AG08396 (cell line): ENCODE measurements at regions not wholly inside any gene's neighbourhood (a gene's known extent, or its start where the extent isn't known, plus 50 kb on each side); places are given as distances from the start of the nearest gene placed in this dataset.
"Not testable (repeated sequence)": the region's sequence is repeated elsewhere in the genome, so short reads cannot be mapped to it uniquely, and the experiment has no call there.

Experiments used
- DNase-seq: peaks from one replicate; pipeline ENCODE4 v3.0.0; 2012; ENCODE audit warnings: low spot score, mixed read lengths

- no peak for DNase-seq
Observed at GRCh38 chr5:43926923-43927322, 323.9 kb downstream of the NNT start.

GRCh38 chr5:43920422-43920821, 317.4 kb downstream of the NNT start:
- DNase-seq = no peak

- no peak for DNase-seq
Observed at GRCh38 chr5:43917925-43918324, 314.9 kb downstream of the NNT start.

DNA sequence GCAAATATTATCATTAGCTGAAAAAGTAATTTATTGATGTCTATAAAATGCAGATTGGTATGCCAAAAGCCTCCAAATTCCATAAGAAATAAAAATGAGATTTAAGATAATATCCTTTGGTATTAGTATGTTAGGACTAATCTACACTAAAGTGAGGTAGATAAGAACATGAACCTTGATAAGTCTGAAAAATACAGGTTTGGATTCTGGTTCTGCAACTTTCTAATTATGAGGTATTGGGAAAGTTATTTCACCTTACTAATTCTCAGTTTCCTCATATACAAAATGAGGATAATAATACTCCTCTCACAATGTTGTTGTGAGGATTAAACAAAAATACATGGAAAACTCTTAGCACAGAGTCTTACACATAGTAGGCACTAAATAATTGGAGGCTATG, 300.1 kb downstream of the NNT start:
- DNase-seq = no peak

DNA sequence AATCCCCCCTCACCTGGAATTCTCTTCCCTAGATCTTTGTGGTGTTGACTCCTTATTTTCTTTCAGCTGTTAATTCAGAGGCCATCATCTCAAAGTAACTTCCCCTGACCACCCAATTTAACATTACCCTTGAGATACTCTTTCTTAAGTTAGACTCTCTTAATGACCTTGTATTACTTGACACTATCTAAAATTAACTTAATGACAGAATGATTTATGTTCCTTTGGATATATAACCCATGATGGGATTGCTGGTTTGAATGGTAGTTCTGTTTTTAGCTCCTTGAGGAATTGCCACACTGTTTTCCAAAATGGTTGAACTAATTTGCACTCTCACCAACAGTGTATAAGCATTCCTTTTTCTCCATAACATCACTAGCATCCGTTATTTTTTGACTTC, 298.0 kb downstream of the NNT start:
- DNase-seq = no peak

DNA sequence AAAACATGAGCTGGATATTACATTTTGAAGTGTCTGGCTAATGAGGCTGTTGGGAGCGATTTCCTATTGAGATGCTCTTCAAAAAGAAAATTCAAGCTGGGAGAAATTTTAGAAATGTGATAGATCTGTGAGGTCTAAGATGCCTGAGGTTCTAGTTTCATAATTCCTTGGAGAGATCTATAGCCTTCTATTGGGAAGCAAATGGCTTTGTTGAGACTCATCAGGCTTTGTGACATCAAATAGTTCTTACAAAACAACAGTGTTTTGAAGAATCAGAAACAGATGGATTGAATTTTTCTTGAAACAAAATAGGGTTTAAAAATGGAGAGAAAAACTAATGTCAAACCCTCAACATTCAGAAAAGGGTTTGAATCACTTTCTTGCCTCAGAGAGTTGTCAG, 292.9 kb downstream of the NNT start:
- no peak for DNase-seq

DNA sequence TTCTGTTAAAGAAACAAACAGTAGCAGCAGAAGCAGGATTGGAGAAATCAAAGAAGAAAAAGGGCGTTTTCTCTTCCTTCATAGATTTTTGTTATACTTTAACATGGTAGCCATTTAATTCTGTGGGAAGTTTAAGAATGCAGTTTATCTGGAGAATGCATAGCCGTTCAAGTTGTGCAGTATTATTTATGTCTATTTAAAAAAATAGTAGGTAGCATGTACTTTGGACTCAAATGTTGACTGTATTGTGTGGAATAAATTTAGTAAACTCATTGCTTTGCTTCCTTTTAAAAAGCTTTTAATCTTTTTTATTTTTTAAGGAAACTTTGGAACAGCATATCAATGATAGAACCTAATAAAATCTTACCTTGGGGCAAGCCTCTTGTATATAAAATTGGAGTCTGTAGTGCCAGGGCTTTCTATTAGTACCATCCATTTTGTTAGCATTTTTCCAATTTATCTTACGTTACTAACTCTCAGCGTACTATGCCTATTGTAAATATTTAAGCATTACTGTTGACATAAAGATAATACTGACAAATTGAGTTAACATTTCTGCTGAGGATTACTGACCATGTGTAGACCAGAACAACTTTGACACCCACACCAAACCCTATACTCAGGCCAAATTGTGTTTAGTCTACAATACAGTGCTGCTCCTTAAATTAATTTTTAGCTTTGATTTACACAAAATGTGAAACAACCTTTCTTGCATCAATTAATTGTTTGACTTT, 291.1 kb downstream of the NNT start:
- DNase-seq = no peak

DNA sequence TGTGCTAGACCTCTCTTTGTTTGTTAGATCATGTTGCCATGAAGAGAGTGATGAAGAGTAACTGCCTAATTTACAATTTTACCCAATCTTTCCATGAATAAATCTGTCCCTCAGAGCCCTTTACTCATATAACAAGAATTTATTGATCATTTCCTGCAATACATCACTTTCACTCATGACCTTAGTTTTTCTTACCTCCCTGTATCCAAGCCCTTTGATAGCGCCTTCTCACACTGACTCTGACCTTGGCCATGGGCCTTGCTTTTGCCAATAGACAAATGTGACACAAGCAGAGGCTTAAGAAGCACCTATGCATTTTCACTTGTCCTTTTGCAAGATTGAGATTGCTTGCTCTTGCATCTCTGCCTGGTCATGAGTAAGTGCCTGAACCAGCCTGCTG, 288.1 kb downstream of the NNT start:
- no peak for DNase-seq

DNA sequence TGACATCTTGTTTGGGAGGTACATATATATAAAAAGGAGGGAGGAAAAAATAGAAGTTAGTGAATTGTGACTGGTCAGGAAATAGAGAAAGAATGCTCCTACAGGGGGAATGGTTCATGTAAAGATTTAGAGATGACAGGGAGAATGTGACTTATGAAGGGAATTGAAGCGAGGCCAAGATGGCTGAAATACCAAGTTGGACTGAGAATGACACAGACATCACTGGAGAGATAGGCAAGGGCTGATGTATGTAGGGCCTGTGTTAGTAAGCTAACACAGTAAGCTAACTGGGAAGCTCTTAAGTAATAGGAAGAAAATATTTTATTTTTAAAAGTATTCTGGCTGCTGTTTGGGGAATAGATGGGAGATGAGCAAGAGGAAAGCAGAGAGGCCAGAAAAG, 286.3 kb downstream of the NNT start:
- no peak for DNase-seq

DNA sequence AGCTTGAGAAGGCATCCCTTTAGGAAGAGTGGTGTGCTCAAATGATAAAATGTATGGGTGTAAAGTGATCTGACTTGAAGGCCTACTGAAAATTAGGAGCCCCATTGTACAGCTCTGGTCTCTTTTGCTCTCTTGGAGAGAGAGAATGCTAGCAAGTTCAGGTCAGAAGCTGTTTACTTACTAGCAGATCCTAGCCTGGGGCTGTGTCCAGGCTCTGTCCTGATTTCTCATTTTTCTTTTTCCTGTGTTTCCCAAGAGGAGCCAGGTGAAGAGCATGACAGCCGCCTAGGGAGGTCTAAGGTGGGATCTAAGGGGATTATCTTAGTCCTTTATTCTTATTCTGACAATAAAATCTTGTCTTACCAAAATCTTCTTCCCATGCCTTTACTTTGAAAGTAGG, 272.8 kb downstream of the NNT start:
- DNase-seq = no peak

GRCh38 chr5:43874772-43875171, 271.8 kb downstream of the NNT start:
- peak; percentile 48 for DNase-seq

GRCh38 chr5:43873791-43874190, 270.8 kb downstream of the NNT start:
- no peak for DNase-seq

- DNase-seq = no peak
Observed at GRCh38 chr5:43859309-43859708, 256.3 kb downstream of the NNT start.

GRCh38 chr5:43855452-43855851, 252.5 kb downstream of the NNT start:
- DNase-seq = no peak

GRCh38 chr5:43854697-43855292, 251.8 kb downstream of the NNT start:
- peak; percentile 16 for DNase-seq

DNA sequence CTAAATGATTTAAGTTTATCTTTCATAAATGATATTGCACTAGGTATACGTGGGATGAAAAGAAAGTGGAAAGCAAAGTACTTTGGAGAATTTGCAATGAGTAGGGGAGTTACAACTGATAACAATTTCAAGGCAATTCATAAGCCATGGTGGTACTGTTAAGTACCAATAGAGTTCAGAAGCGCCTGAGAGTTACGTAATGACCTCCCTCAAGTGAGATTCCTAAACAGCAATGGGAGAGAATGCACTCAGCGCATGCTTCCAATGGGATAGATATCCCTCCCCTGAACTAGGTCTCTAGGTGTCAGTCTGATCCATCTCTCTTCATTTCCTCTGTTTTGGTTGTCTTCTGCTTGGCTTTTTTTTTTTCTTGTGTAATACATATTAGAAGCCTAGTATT, 249.3 kb downstream of the NNT start:
- DNase-seq = no peak

DNA sequence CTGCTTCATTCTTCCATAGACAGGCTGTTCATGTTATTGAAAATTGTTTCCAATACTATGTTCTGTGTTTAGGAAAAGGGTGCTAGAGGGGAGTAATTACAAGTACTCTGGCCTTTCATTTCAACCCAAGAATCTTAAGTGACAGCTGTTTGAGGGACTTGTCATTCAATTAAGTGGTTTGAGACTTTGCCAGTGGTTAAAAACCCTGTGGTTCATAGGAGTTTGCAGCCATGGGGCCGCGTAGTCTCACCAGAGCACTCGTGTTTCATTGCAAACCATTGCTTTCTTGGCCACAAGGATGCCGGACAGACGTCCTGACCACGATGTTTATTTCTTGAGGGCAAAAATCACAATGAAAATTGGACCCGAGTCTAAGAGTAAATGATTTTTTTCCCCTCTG, 248.8 kb downstream of the NNT start:
- no peak for DNase-seq

- no peak for DNase-seq
Observed at GRCh38 chr5:43840424-43841125, 237.6 kb downstream of the NNT start.

- peak; percentile 60 for DNase-seq
Observed at GRCh38 chr5:43839218-43839617, 236.2 kb downstream of the NNT start.

DNA sequence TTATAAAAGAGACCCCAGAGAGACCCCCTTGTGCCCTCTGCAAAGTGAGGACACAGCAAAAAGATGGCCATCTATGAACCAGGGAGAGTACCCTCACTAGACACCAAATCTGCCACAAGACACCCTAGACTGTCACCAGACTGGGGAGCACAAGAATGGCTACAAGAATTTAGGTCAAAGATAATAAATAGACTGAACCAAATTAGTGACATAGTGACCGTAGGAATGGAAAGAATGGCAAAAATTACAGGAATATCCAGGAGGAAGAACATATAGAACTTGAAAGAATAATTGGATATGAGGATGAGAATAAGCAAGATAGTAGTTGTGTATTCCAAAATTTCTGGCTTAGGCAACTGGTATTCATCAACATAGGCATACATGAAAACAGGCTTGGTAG, 235.0 kb downstream of the NNT start:
- DNase-seq = no peak

GRCh38 chr5:43837091-43837490, 234.1 kb downstream of the NNT start:
- DNase-seq = no peak

GRCh38 chr5:43833961-43834360, 231.0 kb downstream of the NNT start:
- DNase-seq = no peak

DNA sequence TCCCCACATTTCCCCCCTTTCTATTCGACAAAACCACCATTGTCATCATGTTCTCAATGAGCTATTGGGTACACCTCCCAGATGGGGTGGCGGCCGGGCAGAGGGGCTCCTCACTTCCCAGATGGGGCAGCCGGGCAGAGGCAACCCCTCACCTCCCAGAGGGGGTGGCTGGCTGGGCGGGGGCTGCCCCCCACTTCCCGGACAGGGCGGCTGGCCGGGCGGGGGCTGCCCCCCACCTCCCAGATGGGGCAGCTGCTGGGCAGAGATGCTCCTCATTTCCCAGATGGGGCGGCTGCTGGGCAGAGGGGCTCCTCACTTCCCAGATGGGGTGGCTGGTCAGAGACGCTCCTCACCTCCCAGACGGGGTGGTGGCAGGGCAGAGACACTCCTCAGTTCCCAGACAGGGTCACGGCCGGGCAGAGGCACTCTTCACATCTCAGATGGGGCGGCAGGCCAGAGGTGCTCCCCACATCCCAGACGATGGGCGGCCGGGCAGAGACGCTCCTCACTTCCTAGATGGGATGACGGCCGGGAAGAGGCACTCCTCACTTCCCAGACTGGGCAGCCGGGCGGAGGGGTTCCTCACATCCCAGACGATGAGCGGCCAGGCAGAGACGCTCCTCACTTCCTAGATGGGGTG, 221.5 kb downstream of the NNT start:
- DNase-seq = not testable (repeated sequence)
